ENCODE measurements at regions not wholly inside any gene's neighbourhood (a gene's known extent, or its start where the extent isn't known, plus 50 kb on each side); places are given as distances from the start of the nearest gene placed in this dataset.

DNA sequence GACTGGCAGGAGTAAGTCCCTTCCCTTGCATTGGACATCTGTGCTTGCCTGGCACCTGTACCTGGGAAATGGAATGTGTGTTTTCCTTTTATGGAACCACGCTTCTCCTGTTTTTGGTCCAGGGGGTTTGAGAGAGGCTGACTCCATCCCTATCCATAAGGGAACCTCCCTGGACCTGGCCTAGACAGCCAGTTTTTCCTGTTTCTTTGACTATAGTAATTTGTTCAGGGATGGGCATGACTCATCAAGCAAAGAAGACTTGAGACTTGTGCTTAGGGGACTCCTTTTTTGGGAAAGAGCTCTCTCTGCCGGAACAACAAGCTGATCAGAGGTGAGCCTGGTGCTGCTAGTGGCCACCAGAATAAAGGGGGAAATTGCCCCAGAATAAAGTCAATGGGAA, 393.8 kb downstream of the CDH26 start:
- no peak overlapping the region for H3K23ac ChIP-seq (ENCODE audit: low read depth, low read length)
- no peak for ATAC-seq (ENCODE audit: low read depth)
- H3K9ac ChIP-seq (ENCODE audit: low read depth, low read length) = no peak overlapping the region

More for the DNA sequence above, 393.8 kb downstream of the CDH26 start:
- no peak overlapping the region for H2BK5ac ChIP-seq (ENCODE audit: low read depth, low read length, poor library complexity, severe bottlenecking)
- no peak for TF ChIP-seq MXI1 (IDR thresholded peaks at IDR 0.05; ENCODE audit: borderline replicate concordance, low read depth, low read length)
- TF ChIP-seq RCOR1 (IDR thresholded peaks at IDR 0.05; ENCODE audit: insufficient replicate concordance, low read length) = no peak
- no peak for TF ChIP-seq RAD21 (IDR thresholded peaks at IDR 0.05; ENCODE audit: low read length)
- H4K20me1 ChIP-seq (ENCODE audit: insufficient read depth, low read length) = no peaks in the 10 kb centered on the region
- peaks cover 21% of the 10 kb centered on the region for H3K9me3 ChIP-seq (ENCODE audit: control insufficient read depth, insufficient read depth, low read length)
- H2AK9ac ChIP-seq (replicated peaks; ENCODE audit: low read depth, low read length, poor library complexity) = no peak overlapping the region
- H3K27ac ChIP-seq (ENCODE audit: insufficient read depth, low read length) = no peak overlapping the region
- H2AFZ ChIP-seq (replicated peaks; ENCODE audit: low read length, poor library complexity) = no peak overlapping the region
- no peak overlapping the region for H3K56ac ChIP-seq (ENCODE audit: extremely low read depth, insufficient read depth, low read length)
- in situ Hi-C loops (cut with MboI; ENCODE audit: low sequenced_read_pairs) (no loop called here), dilution Hi-C loops (cut with HindIII; ENCODE audit: low sequenced_read_pairs, unreplicated experiment) (no loop called here), intact Hi-C loops (cut with micrococcal nuclease) (no loop called here)
- no peak overlapping the region for H4K8ac ChIP-seq (ENCODE audit: low read depth in 2 of 2, low read length in 2 of 2)
- ChIA-PET CTCF (no interaction called here), POLR2A (ENCODE audit: unreplicated experiment) (no interaction called here)
- no peaks in the 10 kb centered on the region for H3K36me3 ChIP-seq (ENCODE audit: control insufficient read depth, insufficient read depth, low read length)
- WGBS, 2 experiments (ENCODE audit: extremely low coverage in 2 of 2, insufficient read length in 1 of 2) = 67% methylated on average over 1 of the region's 2 CpGs; no CpG with 5 or more reads in 1 of the 2 experiments
- no TSS peak for BruUV-seq (replicated peaks)
- no peak overlapping the region for H2BK20ac ChIP-seq (ENCODE audit: low read depth, low read length)
- H3K4me3 ChIP-seq (ENCODE audit: insufficient read depth, low read depth, low read length) = no peak overlapping the region
- no peak overlapping the region for H2BK15ac ChIP-seq (ENCODE audit: low read depth, low read length)
- no peak overlapping the region for H3K14ac ChIP-seq (replicated peaks; ENCODE audit: low read depth, low read length)
- no peak overlapping the region for H4K5ac ChIP-seq (ENCODE audit: low read depth, low read length)
- no peaks in the 10 kb centered on the region for H3K27me3 ChIP-seq (ENCODE audit: control insufficient read depth, insufficient read depth, low read length)
- no peaks in the 10 kb centered on the region for H3K9me1 ChIP-seq (ENCODE audit: insufficient read depth, low read length)
- H4K91ac ChIP-seq (ENCODE audit: insufficient read depth, low read depth, low read length) = no peak overlapping the region
- H3K4me2 ChIP-seq (ENCODE audit: low read depth, low read length) = no peak overlapping the region
- no peak overlapping the region for H2AK5ac ChIP-seq (ENCODE audit: low read depth, low read length)
- H2BK120ac ChIP-seq (ENCODE audit: low read depth, low read length) = no peak overlapping the region
- H3K18ac ChIP-seq (ENCODE audit: low read depth, low read length) = no peak overlapping the region
- DNase-seq = no peak
- H3K4ac ChIP-seq (ENCODE audit: low read depth, low read length) = no peak overlapping the region
- H3K4me1 ChIP-seq (ENCODE audit: control insufficient read depth, insufficient read depth, low read length) = no peaks in the 10 kb centered on the region
- no peaks in the 10 kb centered on the region for H3K79me1 ChIP-seq (ENCODE audit: low read depth in 1 of 2, low read length in 2 of 2)
